SK-N-SH (cell line): ENCODE measurements at regions not wholly inside any gene's neighbourhood (a gene's known extent, or its start where the extent isn't known, plus 50 kb on each side); places are given as distances from the start of the nearest gene placed in this dataset.

Experiments
- EP300 ChIP-seq, 2 experiments: IDR thresholded peaks; 2 replicates each; pipeline versions ENCODE4 v1.4.0 to v1.6.1; 2012; ENCODE audit warnings: borderline replicate concordance in 1 of 2, low read depth in 1 of 2, low read length in 1 of 2
- FOXM1 ChIP-seq: IDR thresholded peaks from 2 replicates; pipeline ENCODE4 v1.4.0; 2012; ENCODE audit warnings: low read depth, mild to moderate bottlenecking
- SMC3 ChIP-seq: IDR thresholded peaks from 2 replicates; pipeline ENCODE4 v1.6.1; 2012; ENCODE audit warnings: low read depth, low read length, improper control_type of control experiment
- ZBTB33 ChIP-seq: IDR thresholded peaks from 2 replicates; pipeline ENCODE4 v1.4.0; 2012; ENCODE audit warnings: low read depth, borderline replicate concordance

- no peak for TF ChIP-seq EP300 (IDR thresholded peaks at IDR 0.05; ENCODE audit: borderline replicate concordance in 1 of 2, low read depth in 1 of 2, low read length in 1 of 2)
- no peak for TF ChIP-seq FOXM1
- no peak for TF ChIP-seq ZBTB33
- no peak for TF ChIP-seq SMC3
Measured at GRCh38 chr12:118748478-118749380, 232.6 kb upstream of the SRRM4 start.
